GM18909 (cell line): ENCODE measurements at regions not wholly inside any gene's neighbourhood (a gene's known extent, or its start where the extent isn't known, plus 50 kb on each side); places are given as distances from the start of the nearest gene placed in this dataset.

Source experiments
- ATAC-seq: cut with Tn5 transposase; IDR thresholded peaks from one replicate; pipeline ENCODE4 v1.9.1; 2021; ENCODE audit warnings: mild to moderate bottlenecking; ENCODE audit not compliant: unreplicated experiment, poor library complexity

GRCh38 chr5:165714598-165714997 is 2209.2 kb downstream of the MAT2B start:
- no peak for ATAC-seq

DNA sequence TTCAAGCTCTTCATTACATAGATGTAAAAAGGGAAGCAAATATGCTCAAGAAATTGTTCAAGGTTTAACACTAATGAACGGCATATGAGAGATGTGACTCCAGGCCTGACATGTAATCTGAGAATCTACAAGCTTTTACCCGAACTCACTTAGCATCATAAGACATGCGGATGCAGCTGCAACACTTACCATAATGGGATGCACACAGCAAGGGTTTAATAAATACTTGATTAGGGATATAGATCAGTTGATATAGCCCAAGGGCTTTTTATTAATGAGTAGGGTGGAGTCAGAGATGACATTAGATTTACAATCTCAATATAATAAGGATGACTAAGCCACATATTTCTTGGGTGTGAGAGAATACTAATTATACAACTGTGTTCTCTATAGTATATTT is 2215.5 kb downstream of the MAT2B start:
- no peak for ATAC-seq

DNA sequence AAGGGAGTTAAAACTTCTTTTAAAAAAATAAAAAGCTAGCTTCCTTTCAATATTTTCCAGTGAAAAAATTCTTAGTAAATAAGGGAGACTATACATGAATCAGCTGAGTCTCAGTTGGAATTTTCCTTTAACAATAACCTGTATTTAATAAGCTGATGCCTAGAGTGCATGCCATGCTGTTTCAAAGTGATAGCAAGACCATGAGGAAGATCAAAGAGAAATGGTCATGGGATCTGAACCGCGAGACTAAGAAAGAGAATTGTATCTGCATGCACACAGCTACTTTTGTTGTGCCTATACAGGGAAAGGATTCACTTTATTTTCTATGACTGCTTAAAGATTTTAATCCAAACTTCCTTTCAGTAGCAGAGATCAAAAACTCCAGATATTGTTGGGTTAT is 2217.0 kb downstream of the MAT2B start:
- ATAC-seq: no peak

- no peak for ATAC-seq
Observed at GRCh38 chr5:165723931-165724330, 2218.5 kb downstream of the MAT2B start.

- no peak for ATAC-seq
Observed at GRCh38 chr5:165728425-165728824, 2223.0 kb downstream of the MAT2B start.

- ATAC-seq: no peak
Observed at GRCh38 chr5:165735388-165735787, 2230.0 kb downstream of the MAT2B start.

DNA sequence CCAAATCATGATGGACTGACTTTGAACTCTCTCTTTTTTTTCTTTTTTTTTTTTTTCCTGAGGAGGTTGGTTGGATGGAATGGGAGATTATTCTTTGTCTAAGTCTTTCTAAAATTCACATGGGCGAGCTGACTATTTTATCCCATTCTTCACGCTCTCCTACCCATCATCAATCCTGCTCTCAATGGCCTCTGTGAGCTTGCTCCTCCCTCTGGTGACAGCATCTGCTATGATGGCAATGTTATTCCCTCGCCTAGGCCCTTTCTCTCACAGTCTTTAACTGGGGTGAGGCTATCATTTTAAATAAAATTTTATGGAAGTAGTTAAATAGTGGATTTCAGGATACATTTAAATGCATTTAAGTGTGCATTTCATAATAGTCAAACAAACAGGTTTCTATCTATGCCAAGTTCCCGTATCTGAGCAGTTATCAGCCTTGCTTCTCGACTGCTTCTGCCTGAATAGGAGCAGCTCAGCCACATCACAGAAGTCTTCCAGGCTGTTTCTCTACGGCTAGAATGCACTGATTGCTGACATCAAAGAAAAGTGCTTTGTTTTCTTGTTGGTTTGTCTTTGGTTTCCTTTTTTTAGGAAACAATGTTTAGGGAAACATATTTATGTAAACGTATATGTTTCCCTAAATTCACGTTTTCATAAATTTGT is 2233.8 kb downstream of the MAT2B start:
- ATAC-seq: no peak

- ATAC-seq: no peak
Observed at GRCh38 chr5:165757791-165758190, 2252.4 kb downstream of the MAT2B start.

DNA sequence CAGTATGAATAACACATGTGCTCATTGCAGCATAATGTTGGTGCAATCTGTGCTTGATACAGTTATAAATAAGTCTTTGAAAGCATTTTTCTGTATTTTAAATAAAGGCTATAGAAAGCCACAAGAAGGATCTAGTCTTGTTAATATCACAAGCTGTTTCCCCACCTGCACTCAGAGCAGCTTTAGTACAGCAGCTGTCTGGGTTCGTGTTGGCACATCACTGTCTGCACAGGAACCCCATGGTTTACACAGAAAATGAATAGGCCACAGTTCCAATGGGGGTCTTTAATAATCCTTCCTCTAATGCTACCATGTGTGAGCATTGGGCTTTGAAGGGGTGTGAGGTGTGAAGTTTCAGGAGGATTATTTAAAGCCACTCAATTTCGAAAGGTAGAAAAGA is 2269.7 kb downstream of the MAT2B start:
- ATAC-seq: no peak

- no peak for ATAC-seq
Observed at GRCh38 chr5:165779505-165779904, 2274.1 kb downstream of the MAT2B start.

DNA sequence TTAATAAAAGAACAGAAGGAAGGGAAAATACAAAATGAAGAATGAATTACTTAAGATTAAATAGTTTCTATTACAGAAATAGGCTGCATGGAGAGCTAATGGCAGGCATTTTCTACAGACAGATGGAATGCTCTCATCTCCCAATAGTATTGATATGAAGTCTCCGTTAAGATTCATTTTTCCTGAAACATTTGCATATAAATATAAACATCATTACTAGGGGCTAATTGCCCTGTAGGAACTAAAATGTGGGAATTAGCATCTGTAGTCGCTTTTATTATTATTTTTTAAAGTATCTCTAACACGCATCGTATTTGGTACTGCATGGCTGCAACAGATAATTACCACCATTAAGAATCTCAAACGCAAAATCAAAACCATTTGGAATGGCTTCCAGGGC is 2275.5 kb downstream of the MAT2B start:
- ATAC-seq: no peak

DNA sequence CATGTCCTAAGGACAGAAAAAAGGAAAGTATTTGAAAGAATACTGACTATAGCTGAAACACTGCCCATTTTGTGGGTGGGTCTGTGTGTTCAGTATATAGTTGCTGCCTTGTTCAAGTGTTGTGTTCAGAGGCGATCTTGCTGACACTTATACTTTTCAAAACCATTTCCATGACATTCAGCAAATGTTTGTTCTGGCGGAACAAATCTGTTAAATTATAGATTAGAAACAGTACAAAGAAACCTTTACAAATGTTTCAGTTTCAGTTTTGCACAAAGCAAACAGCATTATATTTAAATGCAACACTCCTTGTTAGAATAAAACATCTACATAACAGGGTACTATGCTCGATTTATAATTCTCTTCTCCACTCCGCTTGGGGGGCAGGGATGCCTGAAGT is 2276.3 kb downstream of the MAT2B start:
- no peak for ATAC-seq

DNA sequence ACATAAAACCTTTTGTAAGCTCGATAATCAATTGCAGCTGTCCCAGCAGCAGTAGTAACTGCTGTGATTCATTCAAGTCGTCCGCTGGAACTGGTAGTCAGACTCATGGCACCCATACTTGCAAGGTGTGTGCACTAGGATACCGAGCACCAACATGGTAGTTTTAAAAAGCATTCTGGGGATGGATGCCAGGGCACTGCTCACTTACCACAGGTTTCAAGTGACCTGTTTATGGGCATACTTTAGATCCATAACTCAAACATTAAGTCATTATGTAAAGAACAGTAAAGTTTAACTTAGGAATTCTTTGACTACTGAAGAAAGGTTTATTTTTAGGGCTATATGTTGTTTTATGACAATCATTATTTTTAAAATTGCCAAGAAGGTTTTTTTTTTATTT is 2277.6 kb downstream of the MAT2B start:
- no peak for ATAC-seq

GRCh38 chr5:165786073-165786472 is 2280.7 kb downstream of the MAT2B start:
- no peak for ATAC-seq

DNA sequence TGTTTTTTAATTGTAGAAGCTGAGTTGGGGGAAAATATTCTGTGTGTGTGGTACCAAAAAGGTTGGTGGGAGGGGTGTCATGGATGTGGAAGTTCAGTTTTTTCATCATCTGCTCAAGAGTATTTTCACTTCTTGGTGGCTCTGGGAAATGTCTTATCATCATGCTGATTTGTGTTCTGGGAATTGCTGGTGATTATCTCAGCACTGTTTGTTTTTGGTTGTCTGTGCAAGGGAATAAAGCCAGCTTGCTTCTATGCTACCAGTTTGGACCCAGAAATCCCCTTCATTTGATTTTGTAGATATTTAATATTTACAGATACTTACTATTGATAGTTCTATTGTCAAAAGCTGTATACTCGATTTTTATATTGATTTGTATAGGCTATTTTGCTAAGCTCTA is 2289.7 kb downstream of the MAT2B start:
- ATAC-seq: no peak

DNA sequence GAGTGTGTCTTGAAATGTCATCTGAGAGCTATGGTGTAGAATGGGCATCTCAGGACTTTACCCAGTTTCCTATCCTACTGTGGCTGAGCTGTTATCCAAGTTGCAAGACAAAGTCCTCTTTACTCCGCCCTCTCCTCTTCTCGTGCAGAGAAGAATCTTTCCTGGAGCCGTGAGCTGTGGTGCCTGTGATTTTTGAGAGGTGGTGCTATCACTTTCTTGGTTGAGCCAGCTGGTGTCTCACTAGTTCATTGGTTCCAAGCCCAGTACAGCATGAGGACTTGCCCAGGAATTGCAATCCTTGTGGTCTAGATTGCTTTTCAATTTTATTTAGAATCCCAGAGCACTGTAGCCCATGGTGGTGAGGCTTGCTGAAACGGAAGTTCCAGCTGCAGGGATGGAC is 2300.3 kb downstream of the MAT2B start:
- ATAC-seq: no peak

- ATAC-seq: no peak
Observed at GRCh38 chr5:165808335-165808734, 2302.9 kb downstream of the MAT2B start.

DNA sequence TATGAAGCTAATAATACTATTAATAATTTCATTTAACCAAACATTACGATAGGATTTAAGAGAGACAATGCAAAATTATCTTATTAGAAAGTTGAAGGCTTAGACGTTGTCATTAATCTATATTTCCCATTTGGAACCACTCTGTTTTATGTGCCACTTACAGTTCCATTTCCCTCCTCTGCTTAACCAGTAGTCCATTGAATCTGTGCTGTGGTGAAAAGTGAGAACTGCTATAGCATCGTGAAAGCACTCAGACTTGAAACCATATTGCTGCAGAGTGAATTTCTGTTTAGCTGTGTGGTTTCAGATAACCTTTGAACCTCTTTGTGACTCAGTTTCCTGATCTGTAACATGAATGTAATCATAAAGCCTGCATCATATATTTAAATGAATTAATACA is 2304.5 kb downstream of the MAT2B start:
- ATAC-seq: no peak

- ATAC-seq: no peak
Observed at GRCh38 chr5:165829504-165829903, 2324.1 kb downstream of the MAT2B start.

GRCh38 chr5:165834891-165835290 is 2329.5 kb downstream of the MAT2B start:
- no peak for ATAC-seq

DNA sequence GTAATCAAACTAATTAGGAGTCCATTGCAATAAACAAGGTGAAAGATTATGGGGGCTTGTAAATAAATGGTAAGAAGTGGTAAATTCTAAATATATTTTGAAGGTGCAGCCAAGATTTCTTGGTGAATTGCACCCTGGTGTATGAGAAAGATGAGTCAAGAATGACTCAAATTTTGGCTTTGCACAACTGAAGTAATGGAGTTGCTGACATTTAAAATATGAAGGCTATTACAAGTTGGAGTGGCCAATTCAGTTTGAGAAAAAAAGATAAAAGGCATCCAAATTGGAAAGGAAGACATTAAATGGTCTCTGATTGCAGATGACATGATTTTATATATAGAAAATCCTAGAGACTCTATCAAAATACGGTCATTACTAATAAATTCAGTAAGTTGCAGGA is 2330.6 kb downstream of the MAT2B start:
- no peak for ATAC-seq

DNA sequence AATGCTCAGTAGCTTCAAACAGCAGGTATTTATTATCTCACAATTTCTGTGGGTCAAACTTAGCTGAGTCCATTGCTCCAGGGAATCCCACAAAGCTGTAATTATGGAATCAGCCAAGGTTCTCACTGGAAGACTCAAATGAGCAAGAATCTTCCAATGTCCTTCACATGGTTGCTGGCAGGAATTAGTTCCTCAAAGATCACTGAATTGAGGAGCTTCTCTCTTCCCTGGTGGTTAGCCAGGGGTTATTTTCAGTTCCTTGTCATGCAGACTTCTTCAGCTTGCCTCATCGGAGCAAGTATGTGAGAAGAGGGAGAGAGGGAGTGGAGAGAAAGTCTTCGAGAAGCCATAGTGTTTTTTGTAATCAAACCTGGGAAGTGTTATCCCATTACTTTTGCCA is 2331.9 kb downstream of the MAT2B start:
- no peak for ATAC-seq

GRCh38 chr5:165844571-165844970 is 2339.2 kb downstream of the MAT2B start:
- ATAC-seq: no peak
